NCI-H2029 treated with DMSO at 0.1 percent for 48 hours (cell line): ENCODE measurements at regions not wholly inside any gene's neighbourhood (a gene's known extent, or its start where the extent isn't known, plus 50 kb on each side); places are given as distances from the start of the nearest gene placed in this dataset.
"Not testable (repeated sequence)": the region's sequence is repeated elsewhere in the genome, so short reads cannot be mapped to it uniquely, and the experiment has no call there.

Experiments
- DNase-seq: peaks from one replicate; lab custom pipeline; 2025; lab: John Stamatoyannopoulos, UW

DNA sequence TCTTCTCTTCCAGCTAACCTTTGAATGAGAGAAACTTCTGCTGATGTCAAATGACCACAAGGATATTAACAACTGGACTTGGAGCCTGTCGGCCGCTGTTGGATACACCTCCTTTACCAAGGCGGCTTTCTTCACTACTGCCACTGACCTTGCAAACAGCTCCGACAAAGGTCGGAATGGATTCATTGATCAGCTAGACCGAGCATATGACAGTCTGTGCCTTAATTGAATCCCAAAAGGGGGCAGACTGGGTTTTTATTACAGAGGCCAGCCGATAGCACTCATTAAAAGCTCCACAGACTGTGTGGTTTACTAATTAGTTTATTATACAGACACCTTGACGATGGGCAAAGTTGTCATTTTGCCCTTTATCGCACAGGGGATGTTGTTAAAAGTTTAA is 394.5 kb downstream of the RERGL start:
- no peak for DNase-seq

DNA sequence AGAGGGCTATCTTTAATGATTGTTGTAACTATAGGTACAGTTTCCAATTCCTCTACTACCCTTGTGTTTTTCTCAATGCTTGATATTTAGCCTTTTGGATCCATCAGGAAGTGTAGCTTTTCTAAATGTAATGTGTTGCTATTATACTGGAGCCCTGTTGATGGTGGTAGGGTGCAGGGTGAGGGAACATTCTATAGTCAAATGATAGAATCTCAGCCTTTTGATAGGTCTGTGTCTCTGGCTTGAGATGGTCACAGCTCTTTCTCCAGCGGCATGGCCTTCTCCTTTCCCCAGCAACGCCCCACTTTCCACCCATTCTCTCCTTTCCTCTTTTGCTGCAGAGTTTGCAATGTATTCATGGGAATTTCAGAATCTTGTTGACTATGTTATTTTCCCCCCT is 398.6 kb downstream of the RERGL start:
- no peak for DNase-seq

DNA sequence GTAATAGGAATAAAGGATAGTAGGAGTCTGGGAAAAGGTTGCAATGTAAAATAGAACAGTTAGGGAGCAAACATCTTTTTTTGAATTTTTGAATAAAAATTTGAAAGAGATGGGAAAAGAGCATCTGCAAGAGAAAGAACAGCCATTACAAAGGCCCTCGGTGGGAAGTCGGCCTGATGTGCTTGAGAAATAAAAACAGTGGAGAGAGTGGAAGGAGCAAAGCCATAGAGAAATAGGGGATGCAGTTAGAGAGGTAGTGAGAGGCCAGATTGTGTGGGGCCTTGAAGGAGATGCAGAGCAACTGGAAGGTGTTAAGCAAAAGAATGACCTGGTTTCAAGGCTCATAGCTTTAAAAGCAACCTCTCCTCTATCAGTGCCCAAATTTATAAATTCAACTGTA is 409.8 kb downstream of the RERGL start:
- no peak for DNase-seq

DNA sequence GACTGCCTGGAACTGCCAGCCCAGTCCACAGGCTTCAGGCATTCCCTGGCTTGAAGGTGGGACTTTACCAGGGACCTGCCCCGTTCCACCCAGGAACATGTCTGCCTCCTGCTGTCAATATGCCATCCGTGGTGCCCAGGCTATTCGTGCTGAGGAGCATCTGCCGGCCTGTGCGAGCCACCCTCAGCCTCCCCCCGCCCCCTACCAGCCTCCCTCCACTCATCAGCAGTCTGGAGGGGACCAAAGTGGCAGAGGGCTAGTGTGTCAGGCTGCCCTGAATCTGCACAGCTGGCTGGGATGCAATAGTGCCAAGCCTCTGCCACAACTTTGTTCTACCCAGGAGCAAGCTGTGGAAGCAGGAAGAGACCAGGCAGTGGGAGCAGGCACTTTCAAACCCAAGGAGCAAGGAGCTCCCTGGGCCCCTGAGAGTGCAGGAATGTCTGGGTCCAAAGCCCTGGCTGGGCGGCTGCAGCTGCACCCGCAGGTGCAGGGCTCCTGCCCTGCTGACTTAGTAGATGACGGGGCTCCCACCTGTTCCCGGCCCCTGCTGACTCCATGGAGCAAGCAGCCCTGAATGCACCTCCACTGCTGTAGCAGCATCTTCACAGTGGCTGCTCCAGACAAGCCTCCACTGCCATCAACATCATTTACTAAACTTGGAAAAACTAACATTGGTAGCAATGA is 423.2 kb downstream of the RERGL start:
- DNase-seq: no peak

DNA sequence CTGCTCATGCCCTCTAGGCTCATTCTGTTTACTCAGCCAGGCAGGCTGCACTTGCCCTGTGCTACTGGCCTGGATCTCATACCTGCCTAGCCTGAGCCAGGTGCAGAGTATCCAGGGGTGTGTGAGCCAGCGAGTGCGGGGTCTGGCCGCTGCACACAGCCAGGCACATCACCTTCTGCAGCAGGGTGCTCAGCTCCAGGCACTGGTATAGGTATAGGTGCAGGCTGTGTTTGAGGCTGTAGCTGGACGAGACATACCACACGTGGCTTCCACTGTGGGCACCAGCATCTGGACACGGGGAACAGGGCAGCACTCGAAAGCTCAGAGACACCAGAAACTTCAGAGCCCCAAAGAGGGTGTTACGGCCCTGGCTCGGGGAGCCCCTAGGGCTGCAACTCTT is 424.2 kb downstream of the RERGL start:
- DNase-seq: no peak

DNA sequence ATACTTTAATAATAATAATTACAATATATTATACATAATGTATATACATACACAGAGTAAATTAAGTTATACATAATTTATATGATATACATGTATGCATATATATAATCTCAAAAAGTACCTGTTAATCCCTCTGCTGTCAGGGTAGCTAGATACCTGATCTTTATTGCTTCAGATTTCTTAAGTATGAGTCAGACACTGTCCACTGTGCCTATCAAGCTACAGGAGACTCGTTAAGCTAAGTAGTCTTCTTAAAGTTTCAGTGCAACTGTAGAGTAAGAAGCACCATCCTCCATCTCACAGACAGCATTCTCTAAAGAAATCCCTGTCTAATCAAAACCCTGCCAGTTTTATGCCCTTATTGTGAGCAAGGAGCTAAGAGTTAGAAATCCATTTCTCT is 428.7 kb downstream of the RERGL start:
- no peak for DNase-seq

DNA sequence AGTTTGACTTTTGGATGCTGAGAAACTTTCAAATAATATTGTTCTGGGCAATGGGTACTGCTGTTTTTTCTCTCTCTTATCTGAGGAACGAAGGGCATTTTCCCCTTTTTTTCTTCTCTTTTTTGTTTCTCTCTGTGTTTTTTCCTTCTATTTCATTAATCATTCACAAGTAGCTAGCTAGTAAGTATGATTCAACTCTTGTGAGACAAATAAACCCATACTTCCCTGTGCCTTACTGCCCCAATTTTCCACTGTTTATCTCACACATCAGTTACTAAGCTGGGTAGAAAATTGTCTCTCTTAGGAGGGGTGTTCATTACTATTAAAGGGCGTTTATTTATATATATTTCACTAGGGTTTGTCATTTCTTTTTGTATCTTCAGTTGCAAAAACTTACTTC is 437.6 kb downstream of the RERGL start:
- no peak for DNase-seq

DNA sequence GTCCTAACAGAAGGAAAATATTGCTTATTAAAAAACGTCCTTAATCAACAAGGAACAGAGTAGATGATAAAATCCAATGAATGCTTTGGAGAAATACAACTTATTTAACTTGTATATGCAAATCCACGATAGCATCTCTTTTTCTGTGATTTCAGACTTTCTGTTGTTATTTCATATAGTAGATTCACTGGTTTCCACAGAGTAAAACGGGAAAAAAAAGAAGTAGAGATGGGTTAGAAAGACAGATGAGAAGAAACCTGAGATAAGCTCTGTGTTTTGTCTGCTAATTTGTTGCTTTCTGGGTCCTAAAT is 447.7 kb downstream of the RERGL start:
- no peak for DNase-seq

DNA sequence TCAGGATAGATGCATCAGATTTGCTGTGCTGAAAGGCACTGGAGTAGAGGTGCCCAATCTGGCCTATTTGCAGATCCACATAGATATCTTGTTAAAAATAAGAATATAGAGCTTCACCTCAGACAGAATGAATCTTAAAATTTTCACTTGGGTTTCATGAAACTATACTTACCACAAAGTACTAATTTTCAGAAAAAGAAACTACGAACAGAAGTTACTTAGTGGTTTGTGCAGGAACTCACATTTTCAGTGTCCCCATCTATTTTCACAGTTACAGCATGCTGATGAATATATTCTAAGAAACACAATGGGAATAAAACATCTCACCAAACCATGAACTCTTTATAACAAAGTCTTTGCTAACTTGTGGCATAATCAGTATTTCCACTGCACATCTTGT is 449.4 kb downstream of the RERGL start:
- no peak for DNase-seq

DNA sequence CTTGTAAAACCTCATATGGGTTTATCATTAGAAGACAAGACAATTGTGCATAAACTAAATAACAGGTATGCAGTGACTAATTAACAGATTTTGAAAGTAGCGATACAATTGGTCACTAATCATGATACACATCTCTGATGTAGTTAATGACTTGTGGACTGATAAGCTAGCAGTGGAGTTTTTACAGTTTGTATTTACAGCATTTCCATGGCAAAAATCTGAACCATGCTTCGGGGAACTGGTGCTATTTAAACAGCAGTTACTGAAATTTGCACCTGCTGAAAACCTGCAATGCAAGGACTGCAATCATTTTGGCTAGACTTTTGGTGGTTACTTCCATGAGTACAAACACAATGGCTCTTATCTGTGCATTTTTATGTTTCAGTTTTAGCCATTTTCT is 471.2 kb downstream of the RERGL start:
- DNase-seq: no peak

DNA sequence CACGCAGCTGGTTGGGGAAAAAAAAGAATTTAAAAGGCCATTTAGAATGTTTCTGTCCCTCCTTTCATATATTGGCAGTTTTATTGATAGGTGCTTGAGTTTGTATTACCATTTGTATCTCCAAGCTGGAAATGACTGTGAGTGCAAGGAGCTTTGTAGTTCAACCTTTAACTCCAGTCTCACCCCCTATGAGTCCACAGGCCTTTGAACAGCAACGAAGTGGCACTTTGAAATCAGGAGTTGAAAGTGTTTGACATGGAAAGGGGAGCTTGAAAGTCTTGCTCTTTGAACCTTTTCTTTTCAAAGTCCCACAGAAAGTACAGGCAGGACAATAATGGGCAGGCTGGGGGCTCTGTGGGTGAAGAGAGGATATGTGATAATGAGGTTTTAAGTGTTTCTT is 480.3 kb downstream of the RERGL start:
- DNase-seq: no peak

DNA sequence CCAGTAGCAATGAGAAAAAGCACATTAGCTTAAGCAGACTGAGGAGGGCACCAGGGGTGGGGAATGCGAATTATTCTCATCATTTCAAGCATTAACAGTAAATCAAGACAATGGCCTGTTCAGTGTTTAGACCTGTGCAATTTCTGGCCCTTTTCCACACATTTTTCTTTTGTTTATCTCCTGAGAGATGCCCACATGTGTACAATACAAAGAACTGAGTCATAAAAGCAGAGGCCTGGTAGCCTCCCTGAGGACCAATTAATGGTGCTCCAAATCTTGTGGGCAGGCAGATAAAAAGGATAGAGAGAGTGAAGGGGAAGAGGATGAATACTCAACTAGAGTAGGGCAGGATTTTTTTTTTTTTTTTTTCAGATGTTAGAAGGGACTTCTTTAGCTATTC is 480.8 kb downstream of the RERGL start:
- no peak for DNase-seq

DNA sequence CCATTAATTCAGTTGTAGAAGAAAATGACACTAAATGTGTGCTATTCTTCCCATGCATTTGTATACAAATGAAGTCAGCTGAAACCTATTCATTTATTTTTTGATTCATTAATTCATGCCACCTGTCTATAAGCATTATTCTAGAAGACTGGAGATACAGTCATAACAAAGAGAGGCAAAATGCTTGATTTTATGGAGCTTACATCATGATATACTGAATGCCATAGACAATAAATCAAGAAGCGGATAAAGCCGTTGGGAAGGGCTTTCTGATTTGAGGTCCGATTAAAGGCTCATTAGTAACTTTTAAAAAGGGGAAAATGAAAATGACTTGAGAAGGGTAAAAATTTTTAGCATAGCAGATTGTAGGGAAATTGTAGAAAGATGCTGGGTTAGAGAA is 494.9 kb downstream of the RERGL start:
- no peak for DNase-seq

DNA sequence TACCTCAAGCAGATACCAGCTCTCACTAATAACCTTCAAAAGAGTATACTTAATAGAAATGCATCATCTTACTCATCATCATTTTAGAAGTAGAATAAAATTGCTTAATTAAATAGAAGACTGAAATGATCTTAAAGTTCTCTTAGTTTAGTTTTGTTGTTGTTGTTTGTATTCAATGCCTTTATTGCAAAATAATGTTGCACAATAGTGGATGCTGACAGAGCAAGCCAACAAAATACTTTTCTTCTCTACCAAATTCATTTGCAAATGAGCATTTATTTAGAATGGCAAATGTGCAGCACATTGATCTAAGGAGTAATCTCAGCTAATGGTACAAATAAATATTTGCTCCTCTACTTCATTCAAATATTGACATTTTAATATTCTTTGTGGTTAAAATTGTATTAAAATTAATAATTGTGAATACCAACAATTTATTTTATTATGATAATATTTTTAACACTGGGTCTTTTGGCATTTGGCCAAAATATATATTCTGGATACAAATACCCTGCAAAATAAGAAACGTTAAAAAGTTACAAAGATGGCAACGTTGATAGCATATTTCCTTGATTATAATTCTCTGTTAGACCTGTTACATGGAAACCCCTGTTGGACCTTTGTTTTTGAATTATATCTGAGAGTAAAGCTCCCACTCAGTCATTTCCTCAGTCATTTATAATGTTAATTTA is 496.1 kb downstream of the RERGL start:
- DNase-seq: no peak

DNA sequence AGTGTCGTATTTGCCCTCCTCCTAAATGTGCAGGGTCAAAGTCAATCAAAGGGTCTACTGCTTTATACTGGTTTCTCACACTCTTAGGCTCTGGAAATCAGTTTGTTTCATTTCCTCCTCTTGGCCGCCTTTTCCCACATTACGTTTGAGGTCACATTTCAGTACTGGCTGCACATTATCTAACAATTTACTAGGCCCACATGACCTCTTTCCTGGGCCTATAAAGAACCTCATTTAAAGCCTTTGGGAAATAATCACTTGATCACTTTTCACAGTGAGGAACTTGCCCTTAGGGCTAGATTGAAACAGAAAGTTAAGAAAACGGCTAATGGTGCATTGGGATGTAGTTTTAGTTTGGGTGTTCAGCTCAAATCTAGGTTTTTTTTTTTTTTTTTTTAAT is 497.5 kb downstream of the RERGL start:
- DNase-seq: no peak

DNA sequence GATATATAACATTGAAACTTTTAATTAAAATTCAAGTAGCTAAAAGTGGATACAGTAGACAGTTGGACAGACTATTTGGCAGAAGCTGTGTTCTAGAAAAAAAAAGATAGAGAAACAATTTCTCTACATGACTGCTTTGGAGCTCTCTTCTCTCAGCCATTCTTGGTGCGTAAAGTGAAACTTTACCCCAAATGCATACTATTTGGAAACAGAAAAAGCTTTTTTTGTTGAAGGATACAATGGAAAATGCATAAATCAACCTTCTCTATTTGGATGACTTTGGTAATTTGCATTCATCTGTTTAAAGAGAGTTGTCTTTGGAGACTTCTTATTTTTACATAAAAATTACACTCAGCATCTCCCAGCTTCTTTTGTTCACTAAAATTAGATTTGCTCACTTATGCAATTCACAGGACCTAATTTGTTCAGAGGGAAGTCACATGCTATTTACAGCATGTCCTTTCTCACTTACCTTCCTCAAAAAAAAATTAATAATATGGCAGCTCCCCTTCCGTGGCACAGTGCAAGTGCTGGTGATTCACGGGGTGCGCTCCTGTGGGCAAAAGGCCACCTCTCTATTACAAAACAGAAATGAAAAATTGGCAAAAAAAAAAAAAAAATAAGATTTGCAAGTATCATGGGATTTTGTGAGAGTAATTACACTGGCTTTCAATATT is 498.9 kb downstream of the RERGL start:
- no peak for DNase-seq

DNA sequence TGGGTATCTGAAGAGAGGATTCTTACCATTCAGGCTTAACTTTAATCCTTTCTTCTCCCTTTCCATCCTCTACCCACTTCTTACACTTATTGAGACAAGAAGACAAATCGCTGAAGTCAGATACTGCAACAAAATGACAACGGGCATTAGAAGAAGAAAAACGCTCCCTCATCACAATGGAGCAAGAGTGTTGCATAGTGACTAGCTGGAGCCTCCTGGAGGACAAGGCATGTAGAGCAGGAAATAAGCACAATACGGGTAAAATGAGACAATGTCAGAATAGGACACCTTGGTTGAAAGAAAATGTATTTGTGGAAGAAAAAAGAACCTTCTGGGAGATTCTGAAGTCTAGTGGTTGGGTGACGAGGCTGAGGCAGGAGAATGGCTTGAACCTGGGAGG is 501.0 kb downstream of the RERGL start:
- no peak for DNase-seq

DNA sequence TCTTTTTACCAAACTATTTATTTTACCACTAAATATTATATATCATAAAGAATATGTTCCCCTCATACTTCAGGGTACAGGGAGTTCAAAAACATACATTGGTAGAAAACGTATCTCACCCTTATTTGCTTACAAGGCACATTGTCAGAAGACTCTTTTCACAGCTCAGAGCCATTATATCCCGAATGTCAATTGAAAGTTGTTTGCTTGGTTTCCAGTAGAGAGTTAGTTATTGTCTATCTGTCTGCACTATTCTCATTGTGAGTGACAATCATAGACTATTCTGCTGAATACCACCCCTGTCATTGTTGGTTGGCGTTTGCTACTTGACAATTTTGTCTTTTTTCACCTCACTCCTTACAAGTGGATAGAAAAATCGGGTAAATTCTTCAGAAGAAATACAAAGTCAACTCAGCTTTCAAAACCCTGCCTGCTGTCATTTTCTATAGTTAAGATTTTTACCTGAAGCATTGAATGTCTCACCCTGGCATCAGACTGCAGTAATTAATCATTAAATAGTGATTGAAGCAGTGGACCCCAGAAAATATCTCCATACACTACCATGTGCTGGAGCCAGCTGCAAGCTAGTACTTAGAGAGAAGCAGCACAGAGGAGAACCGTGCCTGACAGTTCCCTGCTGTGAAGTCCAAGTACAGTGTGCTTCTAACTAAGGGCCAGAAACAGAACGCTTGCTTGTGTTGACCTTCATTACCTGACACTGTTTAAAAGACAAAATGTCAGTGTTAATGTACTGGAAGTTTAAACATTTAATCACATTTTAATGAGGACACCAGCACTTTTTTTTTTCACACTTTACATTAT is 510.6 kb downstream of the RERGL start:
- DNase-seq: no peak

DNA sequence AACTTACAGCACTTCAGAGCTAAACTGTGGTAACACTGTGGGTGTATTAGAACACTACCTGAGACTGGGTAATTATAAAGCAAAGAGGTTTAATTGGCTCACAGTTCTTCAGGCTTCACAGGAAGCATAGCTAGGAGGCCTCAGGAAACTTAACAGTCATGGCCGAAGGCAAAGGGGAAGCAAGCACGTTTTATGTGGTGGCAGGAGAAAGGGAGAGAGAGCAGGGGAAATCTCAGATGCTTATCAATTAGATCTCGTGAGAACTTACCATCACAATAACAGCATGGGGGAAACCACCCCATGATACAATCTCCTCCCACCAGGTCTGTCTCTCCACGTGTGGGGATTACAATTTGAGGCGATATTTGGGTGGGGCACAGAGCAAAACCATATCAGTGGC is 512.6 kb downstream of the RERGL start:
- DNase-seq: no peak

DNA sequence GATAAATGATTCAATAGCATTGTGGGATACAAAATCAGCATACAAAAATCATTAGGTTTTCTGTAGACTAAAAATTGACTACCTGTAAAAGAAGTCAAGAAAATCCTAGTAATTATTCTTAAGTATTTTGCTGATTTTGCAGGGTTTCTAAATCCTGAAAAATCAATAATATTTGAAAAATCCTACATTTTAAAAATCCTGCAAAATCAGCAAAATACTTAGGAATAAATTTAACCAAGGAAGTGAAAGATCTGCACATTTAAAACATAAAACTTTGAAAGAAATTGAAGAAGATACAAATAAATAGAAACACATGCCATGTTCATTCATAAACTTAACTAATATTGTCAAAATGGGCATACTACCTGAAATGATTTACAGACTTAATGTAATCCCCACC is 517.7 kb downstream of the RERGL start:
- DNase-seq: no peak

DNA sequence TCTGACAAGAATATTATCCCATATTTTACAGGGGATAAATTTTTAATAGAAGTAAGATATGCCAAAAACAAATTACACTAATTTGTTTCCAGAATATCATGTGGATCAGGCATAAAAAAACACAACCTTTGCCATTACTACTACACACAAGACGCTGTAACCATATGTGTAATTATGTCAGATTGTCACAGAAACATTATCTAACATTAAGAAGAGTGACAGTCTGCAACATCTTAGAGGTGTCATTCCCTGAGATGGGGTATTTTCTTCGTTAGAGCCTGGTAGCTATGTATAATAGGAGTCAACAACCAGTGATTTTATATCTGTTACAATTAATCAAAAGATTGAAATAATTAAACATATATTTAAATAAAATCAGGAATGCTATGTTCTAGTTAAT is 518.9 kb downstream of the RERGL start:
- DNase-seq: no peak

DNA sequence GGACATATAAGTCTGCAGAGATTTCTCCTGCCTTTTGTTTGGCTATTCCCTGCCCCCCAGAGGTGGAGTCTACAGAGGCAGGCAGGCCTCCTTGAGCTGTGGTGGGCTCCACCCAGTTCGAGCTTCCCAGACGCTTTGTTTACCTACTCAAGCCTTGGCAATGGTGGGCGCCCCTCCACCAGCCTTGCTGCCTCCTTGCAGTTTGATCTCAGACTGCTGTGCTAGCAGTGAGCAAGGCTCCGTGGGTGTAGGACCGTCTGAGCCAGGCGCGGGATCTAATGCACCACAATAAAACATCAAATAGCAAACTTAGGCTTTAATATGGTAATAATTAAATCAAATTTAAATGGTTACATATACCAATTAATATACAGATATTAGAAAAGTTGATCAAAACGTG is 525.4 kb downstream of the RERGL start:
- DNase-seq: not testable (repeated sequence)

DNA sequence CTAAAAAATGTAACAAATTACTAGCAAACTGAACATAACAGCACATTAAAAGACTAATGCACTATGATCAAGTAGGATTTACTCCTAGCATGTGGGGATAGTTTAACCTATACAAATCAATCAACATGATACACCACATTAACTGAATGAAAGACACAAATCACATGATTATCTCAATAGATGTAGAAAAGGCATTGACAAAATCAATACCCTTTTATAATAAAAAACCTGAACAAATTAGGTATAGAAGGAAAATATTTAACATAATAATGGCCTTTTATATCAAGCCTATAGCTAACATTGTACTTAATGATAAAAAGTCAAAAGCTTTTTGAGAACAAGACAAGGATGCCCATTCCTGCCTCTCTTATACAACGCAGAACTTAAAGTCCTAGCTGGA is 540.0 kb downstream of the RERGL start:
- no peak for DNase-seq
